ENCODE measurements at regions not wholly inside any gene's neighbourhood (a gene's known extent, or its start where the extent isn't known, plus 50 kb on each side); places are given as distances from the start of the nearest gene placed in this dataset.
"Not testable (repeated sequence)": the region's sequence is repeated elsewhere in the genome, so short reads cannot be mapped to it uniquely, and the experiment has no call there.

- no peak for DNase-seq
These were observed 230.3 kb upstream of the PTPRD start for GRCh38 chr9:10843151-10843550.

GRCh38 chr9:10855847-10856246, 243.0 kb upstream of the PTPRD start:
- no peak for DNase-seq

DNA sequence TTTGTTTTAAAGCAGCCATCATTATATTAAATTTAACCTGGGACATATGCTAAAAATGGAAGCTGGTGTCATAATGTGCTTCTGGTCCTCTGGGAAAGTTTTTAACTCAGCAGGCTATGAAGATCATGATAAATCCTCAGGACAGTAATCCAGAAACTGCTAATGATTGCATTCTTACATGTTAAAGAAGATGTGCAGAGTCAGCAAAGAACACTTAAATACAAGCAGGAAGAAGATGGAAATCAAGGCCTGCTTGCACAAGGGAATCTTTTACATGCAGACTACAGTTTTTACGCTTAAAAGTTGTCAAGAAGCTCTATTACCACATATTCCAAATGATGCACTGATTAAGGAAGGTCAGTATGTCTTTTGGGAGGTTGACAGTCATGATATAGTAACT, 246.0 kb upstream of the PTPRD start:
- no peak for DNase-seq

DNA sequence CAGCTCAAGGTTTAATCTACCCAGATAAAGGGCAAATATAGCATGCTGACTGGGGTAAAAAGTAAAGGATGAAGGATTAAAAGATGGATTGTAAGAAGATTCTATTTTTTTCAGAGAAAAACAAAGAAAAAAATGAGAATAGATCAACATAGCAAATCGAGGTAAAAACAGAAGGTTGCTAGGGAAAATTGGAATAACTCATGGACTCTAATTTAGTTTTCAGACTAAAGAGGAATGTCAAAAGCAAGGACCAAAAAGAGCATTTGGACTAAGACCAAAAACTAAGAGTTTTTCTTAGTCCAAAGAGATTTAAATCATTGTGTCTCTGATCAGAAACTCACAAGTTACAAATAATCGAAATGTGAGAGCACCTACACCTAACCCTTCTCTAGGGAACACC, 250.7 kb upstream of the PTPRD start:
- DNase-seq, result no peak

GRCh38 chr9:10867194-10867593, 254.4 kb upstream of the PTPRD start:
- DNase-seq, result no peak

- DNase-seq, result no peak
These were observed 256.9 kb upstream of the PTPRD start for GRCh38 chr9:10869687-10870086.

GRCh38 chr9:10873999-10874398, 261.2 kb upstream of the PTPRD start:
- DNase-seq, result no peak

- no peak for DNase-seq
These were observed 262.9 kb upstream of the PTPRD start for GRCh38 chr9:10875752-10876151.

DNA sequence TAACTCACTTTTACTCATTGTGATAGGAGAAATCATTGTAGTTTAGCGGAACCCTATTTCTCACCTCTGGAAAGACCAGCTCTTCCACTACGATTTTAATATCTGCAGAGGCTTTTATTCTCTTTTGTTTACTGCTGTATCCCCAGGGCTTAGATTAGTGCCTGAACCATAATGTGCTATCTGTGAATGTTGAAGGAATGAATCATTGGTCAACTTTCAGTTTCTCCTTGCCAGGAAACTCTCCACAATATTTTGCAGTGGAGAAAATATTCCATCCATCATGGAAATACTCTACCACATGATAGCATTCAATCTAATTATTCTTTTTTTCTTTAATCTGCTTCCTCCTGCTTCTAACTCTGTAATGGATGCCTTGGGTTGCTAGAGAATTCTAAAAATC, 263.5 kb upstream of the PTPRD start:
- DNase-seq, result no peak

- not testable (repeated sequence) for DNase-seq
These were observed 277.5 kb upstream of the PTPRD start for GRCh38 chr9:10890266-10890665.

GRCh38 chr9:10899509-10899908, 286.7 kb upstream of the PTPRD start:
- DNase-seq, result no peak

DNA sequence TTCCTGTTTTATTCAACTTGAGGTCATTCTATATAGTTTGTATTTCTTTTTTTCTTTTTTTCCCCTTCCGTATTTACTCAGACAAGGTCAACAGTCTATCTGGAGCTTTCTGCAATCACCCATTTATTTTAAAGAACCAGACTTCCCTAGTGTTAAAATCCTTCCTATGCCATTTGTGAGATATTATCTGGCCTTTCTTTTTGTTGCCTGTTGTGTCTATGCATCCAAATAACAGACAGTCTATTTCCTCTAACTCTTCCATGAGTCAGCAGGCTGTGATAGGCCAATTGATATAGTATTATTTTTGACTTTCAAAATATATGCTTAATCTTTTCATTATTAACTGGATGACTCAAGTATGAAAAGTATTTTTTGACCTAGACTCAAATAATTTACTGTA, 291.2 kb upstream of the PTPRD start:
- no peak for DNase-seq

DNA sequence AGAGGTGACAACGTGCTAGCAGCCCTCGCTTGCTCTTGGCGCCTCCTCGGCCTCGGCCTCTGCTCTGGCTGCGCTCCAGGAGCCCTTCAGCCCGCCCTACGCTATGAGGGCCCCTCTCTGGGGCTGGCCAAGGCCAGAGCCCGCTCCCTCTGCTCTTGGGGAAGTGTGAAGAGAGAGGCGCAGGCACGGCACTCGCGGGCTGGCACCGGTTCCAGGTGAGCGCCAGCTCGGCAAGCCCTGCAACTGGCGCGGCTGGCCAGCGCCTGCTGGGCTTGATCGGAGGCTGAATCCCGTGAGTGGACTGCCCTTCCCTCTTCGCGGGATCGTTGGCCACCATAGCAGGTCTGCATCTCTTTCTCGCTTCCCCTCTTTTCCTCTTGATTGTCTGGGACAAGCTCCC, 298.0 kb upstream of the PTPRD start:
- no peak for DNase-seq

DNA sequence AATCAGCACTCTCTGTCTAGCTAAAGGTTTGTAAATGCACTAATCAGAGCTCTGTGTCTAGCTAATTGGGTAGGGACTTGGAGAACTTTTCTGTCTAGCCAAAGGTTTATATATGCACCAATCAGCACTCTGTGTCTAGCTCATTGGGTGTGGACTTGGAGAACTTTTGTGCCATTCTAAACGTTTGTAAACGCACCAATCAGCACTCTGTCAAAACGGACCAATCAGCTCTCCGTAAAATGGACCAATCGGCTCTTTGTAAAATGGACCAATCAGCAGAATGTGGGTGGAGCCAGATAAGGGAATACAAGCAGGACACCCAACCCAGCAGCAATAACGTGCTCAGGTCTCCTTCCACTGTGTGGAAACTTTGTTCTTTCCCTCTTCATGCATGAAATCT, 298.6 kb upstream of the PTPRD start:
- no peak for DNase-seq

DNA sequence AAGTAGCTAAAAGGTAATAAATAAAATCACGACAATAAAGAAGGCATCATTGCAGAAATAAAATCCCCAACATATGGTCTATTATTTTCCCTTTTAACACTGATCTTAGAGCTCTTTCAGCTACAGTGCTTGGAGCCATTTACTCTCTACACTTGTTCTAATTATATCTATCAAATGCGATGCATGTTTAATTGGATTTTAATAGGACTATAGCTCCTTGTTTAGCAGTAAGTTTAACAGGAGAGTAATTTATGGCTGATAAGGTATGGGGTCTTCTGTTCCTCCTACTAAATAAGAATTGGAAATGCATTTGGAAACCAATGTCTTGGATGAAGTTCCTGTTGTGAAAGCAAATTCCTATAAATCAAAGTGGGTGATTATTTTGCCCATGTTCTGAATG, 304.2 kb upstream of the PTPRD start:
- no peak for DNase-seq

DNA sequence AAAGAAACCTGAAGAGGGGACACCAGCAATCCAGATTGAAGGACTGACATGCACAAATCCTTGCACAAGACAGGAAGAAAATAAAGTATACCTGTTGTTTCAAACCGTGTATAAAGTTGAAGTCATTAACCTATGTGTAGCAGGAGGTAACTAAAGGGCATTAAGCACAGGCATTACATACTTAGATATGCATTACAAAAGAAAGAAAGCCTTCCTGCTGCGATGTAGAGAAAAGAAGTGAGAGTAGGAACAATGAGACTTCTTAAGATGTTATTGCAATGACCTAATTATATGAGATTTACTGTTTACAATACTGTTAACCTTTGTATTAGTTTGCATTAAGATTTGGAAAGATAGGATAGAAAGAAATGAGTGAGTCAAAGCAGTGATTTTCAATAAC, 308.9 kb upstream of the PTPRD start:
- DNase-seq, result no peak

- DNase-seq, result no peak
These were observed 313.1 kb upstream of the PTPRD start for GRCh38 chr9:10925896-10926295.

GRCh38 chr9:10928372-10928771, 315.6 kb upstream of the PTPRD start:
- DNase-seq, result no peak

DNA sequence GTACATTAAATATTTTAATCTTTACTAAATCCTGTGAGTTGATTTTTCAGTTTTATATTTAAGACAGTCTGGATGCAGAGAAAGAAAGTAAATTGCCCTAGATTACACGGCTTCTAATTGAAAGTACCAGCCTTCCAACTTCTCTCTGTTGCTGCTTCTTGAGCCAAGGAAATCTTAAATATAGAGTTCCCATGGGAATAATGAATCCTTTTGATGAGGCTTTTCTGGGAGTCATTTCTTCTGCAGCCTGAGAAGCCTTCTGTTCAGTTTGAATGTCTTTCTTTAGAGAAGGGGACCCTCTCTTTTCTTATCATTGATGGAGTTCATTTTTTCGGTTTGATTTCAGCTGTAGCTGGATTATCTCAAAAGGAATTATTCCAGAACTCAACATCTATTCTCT, 317.3 kb upstream of the PTPRD start:
- DNase-seq, result no peak

GRCh38 chr9:10946676-10947410, 334.0 kb upstream of the PTPRD start:
- DNase-seq, result no peak

DNA sequence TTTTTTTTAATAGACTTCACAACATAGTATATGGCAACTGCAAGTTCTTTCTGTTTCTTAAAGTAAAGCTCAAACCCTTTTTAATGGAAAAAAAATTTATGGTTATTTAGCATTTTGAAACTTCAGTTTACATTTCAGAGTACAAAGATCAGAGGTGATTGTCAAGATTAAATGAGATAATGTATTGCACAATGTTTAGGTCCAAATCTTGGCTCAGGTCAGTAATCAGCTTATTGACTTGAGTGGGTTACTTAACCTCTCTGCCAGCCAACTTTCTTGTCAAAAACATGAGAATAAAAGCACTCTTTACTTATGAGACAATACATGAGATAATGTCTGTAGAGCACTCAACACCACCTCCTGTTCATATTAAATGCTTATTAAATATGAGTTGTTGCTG, 345.1 kb upstream of the PTPRD start:
- no peak for DNase-seq

DNA sequence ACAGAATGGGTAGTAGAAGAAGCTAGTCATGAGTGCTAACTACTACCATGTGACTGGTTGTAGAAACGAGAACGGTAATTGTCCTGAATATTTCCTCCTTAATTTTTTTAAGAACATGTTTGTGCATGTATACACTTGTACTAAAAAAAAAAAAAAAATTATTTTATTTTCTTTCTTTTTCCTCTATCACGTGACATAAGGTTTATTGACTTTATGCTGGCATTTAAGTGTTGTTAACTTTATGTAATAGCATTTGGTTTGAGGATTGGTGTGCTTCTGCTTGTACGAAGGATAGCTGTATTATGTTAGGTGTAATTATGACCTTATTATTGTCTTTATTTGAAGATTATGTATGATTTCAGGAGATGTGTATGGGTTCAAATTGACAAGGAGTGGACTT, 349.1 kb upstream of the PTPRD start:
- no peak for DNase-seq

DNA sequence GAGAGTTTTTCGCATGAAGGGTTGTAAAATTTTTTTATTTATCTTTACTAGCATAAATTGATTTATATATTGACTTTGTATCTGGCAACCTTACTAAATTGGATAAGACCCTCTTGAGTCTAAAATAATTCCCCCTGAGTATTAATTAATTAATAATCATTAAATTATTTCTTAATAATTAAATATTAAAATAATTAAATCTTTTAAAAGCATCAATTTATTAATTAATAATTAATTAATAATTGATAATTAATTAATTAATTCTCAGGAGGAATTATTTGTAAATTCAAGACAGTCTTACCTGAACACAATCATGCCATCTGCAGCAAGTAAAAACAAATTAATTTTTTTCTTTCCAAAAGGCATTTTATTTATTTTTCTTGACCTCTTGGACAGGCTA, 370.4 kb upstream of the PTPRD start:
- DNase-seq, result no peak

DNA sequence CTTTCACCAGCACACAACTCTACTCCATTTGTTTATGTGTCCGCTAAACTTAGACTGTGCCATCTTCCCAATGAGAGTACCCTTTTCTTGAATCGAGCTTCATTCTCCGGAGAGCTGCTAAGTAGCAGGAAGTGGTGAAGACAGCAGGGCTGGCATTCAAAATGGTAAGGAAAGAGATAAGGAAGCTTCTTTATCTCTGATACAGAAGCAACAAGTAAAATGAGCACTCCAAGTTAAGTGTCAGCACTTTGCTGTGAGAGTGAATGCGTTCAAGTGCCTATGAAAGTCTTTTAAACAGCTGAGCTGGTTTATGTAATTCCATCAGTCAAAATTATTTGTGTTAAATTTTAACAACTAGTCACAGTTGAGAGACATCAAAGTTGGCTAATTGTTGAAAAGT, 386.8 kb upstream of the PTPRD start:
- DNase-seq, result no peak

DNA sequence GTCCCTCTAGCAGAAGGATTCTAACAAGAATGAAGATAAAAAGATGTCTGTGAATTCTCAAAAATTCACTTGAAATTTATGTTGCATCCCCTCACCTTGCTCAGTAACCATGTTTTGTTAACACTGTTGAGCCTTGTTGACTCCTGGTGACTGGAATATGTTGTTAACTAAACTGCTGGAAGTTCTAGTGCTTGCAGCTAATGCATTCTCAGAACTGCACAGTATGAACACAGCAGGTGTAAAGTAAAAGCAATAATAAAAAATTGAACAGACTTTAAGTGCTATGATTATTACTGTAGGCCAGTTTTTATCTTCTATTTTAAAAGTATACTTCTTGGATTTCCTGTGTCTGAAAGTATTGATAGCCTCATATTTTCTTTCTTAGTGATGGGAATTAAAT, 388.7 kb upstream of the PTPRD start:
- no peak for DNase-seq

- DNase-seq, result no peak
These were observed 389.9 kb upstream of the PTPRD start for GRCh38 chr9:11002705-11003104.

All from right forelimb (tissue), 1 donor.